ENCODE measurements at regions not wholly inside any gene's neighbourhood (a gene's known extent, or its start where the extent isn't known, plus 50 kb on each side); places are given as distances from the start of the nearest gene placed in this dataset.

- TF ChIP-seq, protein P1, sequence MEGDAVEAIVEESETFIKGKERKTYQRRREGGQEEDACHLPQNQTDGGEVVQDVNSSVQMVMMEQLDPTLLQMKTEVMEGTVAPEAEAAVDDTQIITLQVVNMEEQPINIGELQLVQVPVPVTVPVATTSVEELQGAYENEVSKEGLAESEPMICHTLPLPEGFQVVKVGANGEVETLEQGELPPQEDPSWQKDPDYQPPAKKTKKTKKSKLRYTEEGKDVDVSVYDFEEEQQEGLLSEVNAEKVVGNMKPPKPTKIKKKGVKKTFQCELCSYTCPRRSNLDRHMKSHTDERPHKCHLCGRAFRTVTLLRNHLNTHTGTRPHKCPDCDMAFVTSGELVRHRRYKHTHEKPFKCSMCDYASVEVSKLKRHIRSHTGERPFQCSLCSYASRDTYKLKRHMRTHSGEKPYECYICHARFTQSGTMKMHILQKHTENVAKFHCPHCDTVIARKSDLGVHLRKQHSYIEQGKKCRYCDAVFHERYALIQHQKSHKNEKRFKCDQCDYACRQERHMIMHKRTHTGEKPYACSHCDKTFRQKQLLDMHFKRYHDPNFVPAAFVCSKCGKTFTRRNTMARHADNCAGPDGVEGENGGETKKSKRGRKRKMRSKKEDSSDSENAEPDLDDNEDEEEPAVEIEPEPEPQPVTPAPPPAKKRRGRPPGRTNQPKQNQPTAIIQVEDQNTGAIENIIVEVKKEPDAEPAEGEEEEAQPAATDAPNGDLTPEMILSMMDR (IDR thresholded peaks at IDR 0.05): no peak
- TF ChIP-seq ZFX (IDR thresholded peaks at IDR 0.05; ENCODE audit: borderline replicate concordance): no peak
Observed at GRCh38 chr6:66198062-66198624, 491.1 kb upstream of the EYS start.
